Upper lobe of left lung (tissue), 4 donors: ENCODE measurements at regions not wholly inside any gene's neighbourhood (a gene's known extent, or its start where the extent isn't known, plus 50 kb on each side); places are given as distances from the start of the nearest gene placed in this dataset.

Experiments used
- CTCF ChIP-seq, 6 experiments: fragments of 450-650 bp in 4 of 6; fragments of 200-600 bp in 2 of 6; sonication (generic) in 2 of 6; IDR thresholded peaks; one replicate each; pipeline ENCODE4 v1.5.1; 2016 to 2019; ENCODE audit warnings: antibody characterized with exemption in 6 of 6
- EP300 ChIP-seq, 4 donors: sonication (generic); formaldehyde crosslinking; IDR thresholded peaks; one replicate each; pipeline ENCODE4 v1.5.1; 2017; ENCODE audit warnings: antibody characterized with exemption in 4 of 4, control low read depth in 2 of 4
- POLR2A ChIP-seq, 4 donors: fragments of 450-650 bp; IDR thresholded peaks; one replicate each; pipeline ENCODE4 v1.5.1; 2016 to 2017; ENCODE audit warnings: antibody characterized with exemption in 4 of 4, mild to moderate bottlenecking in 2 of 4
- POLR2AphosphoS5 ChIP-seq, 2 donors: sonication (generic); formaldehyde crosslinking; IDR thresholded peaks; one replicate each; pipeline ENCODE4 v1.5.1; 2017; ENCODE audit warnings: antibody characterized with exemption in 2 of 2

GRCh38 chr1:214178102-214178501 lies 102.9 kb upstream of the SMYD2 start:
- TF ChIP-seq CTCF (IDR thresholded peaks at IDR 0.05), result no peak
- TF ChIP-seq POLR2AphosphoS5 (IDR thresholded peaks at IDR 0.05), result no peak
- TF ChIP-seq POLR2A (IDR thresholded peaks at IDR 0.05), result no peak
- TF ChIP-seq EP300 (IDR thresholded peaks at IDR 0.05), result no peak
